HepG2 (cell line): ENCODE measurements at regions not wholly inside any gene's neighbourhood (a gene's known extent, or its start where the extent isn't known, plus 50 kb on each side); places are given as distances from the start of the nearest gene placed in this dataset.

ENCODE experiments used
- ASH2L ChIP-seq: fragments of 300-600, 200-600 bp; sonication (generic); IDR thresholded peaks from 2 replicates; pipeline ENCODE4 v1.7.0; 2017; ENCODE audit warnings: low read depth, mild to moderate bottlenecking, moderate library complexity, mixed read lengths, low read length; ENCODE audit not compliant: insufficient read length
- CHD2 ChIP-seq: IDR thresholded peaks from 2 replicates; pipeline ENCODE4 v1.6.1; 2011; ENCODE audit warnings: low read depth, low read length, improper control_type of control experiment
- GLI4 ChIP-seq: sonication (generic); formaldehyde crosslinking; IDR thresholded peaks from 2 replicates; pipeline ENCODE4 v1.5.1; 2020; ENCODE audit warnings: missing genetic modification reagents, mild to moderate bottlenecking, moderate library complexity, borderline replicate concordance
- HNF1A ChIP-seq, 2 experiments: sonication (generic) in 1 of 2; formaldehyde crosslinking in 1 of 2; IDR thresholded peaks; 2 replicates each; pipeline versions ENCODE4 v1.4.0 to v1.6.1; 2016 to 2020; ENCODE audit warnings: borderline replicate concordance in 1 of 2, low read depth in 1 of 2, mild to moderate bottlenecking in 1 of 2, missing genetic modification reagents in 1 of 2
- MEF2D ChIP-seq: sonication (generic); formaldehyde crosslinking; IDR thresholded peaks from 2 replicates; pipeline ENCODE4 v1.5.1; 2020; ENCODE audit warnings: mild to moderate bottlenecking, missing genetic modification reagents
- RBAK ChIP-seq: sonication (generic); formaldehyde crosslinking; IDR thresholded peaks from 2 replicates; pipeline ENCODE4 v1.5.1; 2020; ENCODE audit warnings: mild to moderate bottlenecking, missing genetic modification reagents
- SAP130 ChIP-seq: IDR thresholded peaks from 2 replicates; pipeline ENCODE4 v1.6.1; 2016; ENCODE audit warnings: low read depth
- TEAD2 ChIP-seq: sonication (generic); formaldehyde crosslinking; IDR thresholded peaks from 2 replicates; pipeline ENCODE4 v1.9.0; 2021; ENCODE audit warnings: missing genetic modification reagents
- ZNF260 ChIP-seq: sonication (generic); formaldehyde crosslinking; IDR thresholded peaks from 2 replicates; pipeline ENCODE4 v1.4.0; 2020; ENCODE audit warnings: missing genetic modification reagents, low read depth, mild to moderate bottlenecking, borderline replicate concordance
- ZNF263 ChIP-seq: sonication (generic); formaldehyde crosslinking; IDR thresholded peaks from 2 replicates; pipeline ENCODE4 v1.4.0; 2020; ENCODE audit warnings: missing genetic modification reagents
- ZNF614 ChIP-seq: IDR thresholded peaks from 2 replicates; pipeline ENCODE4 v1.6.1; 2018; ENCODE audit warnings: missing biosample characterization, missing genetic modification reagents, inconsistent platforms, borderline replicate concordance
- ZNF770 ChIP-seq: sonication (generic); formaldehyde crosslinking; IDR thresholded peaks from 2 replicates; pipeline ENCODE4 v1.5.0; 2020; ENCODE audit warnings: mild to moderate bottlenecking, missing genetic modification reagents
- TF ChIP-seq, protein P1 (sequence below): sonication (generic); formaldehyde crosslinking; IDR thresholded peaks from 2 replicates; pipeline ENCODE4 v1.5.0; 2020; ENCODE audit warnings: mild to moderate bottlenecking, missing genetic modification reagents
- TF ChIP-seq, protein P2 (sequence below): IDR thresholded peaks from 2 replicates; pipeline ENCODE4 v1.6.1; 2012; ENCODE audit warnings: inconsistent platforms
- TF ChIP-seq, protein P3 (sequence below): sonication (generic); formaldehyde crosslinking; IDR thresholded peaks from 2 replicates; pipeline ENCODE4 v1.4.0; 2020; ENCODE audit warnings: mild to moderate bottlenecking, missing genetic modification reagents

DNA sequence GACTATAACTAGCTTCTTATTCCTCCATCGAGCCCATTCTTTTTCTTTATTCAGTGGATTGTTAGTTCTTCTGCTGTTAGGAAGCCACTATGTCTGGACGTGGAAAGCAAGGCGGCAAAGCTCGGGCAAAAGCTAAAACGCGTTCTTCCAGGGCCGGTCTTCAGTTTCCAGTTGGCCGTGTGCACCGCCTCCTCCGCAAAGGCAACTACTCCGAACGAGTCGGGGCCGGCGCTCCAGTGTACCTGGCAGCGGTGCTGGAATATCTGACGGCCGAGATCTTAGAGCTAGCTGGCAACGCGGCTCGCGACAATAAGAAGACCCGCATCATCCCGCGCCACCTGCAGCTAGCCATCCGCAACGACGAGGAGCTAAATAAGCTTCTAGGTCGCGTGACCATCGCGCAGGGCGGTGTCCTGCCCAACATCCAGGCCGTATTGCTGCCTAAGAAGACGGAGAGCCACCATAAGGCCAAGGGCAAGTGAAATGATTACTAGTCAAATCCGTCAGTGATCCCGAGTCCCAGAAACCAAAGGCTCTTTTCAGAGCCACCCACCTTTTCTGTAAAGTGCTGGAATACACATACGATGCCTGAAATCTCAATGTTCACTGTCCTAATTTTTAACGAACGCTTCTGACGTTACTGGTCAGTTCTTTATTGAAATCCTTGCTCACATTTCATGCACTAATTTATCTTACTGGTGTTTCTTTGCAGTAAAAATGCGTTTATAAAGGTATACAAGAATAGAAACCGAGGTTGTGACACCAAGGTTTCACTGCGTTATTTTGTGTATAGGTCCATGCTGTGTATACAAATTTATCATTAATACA is 129.9 kb downstream of the HFE start (continued):
- TF ChIP-seq ZNF770 (CRISPR knock-in tag): no peak; the same call in 1 of the 2 replicates
- TF ChIP-seq, protein P1, sequence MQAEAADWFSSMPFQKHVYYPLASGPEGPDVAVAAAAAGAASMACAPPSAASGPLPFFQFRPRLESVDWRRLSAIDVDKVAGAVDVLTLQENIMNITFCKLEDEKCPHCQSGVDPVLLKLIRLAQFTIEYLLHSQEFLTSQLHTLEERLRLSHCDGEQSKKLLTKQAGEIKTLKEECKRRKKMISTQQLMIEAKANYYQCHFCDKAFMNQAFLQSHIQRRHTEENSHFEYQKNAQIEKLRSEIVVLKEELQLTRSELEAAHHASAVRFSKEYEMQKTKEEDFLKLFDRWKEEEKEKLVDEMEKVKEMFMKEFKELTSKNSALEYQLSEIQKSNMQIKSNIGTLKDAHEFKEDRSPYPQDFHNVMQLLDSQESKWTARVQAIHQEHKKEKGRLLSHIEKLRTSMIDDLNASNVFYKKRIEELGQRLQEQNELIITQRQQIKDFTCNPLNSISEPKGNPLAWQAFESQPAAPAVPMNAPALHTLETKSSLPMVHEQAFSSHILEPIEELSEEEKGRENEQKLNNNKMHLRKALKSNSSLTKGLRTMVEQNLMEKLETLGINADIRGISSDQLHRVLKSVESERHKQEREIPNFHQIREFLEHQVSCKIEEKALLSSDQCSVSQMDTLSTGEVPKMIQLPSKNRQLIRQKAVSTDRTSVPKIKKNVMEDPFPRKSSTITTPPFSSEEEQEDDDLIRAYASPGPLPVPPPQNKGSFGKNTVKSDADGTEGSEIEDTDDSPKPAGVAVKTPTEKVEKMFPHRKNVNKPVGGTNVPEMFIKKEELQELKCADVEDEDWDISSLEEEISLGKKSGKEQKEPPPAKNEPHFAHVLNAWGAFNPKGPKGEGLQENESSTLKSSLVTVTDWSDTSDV (CRISPR knock-in tag): peak; percentile 98
- TF ChIP-seq ZNF614: peak; percentile 52; the same call in 1 of the 2 replicates
- TF ChIP-seq SAP130 (CRISPR knock-in tag): peak; percentile 77
- no peak for TF ChIP-seq HNF1A (IDR thresholded peaks at IDR 0.05; ENCODE audit: low read depth)
- TF ChIP-seq HNF1A (CRISPR knock-in tag; IDR thresholded peaks at IDR 0.05; ENCODE audit: borderline replicate concordance): no peak
- TF ChIP-seq, protein P2, sequence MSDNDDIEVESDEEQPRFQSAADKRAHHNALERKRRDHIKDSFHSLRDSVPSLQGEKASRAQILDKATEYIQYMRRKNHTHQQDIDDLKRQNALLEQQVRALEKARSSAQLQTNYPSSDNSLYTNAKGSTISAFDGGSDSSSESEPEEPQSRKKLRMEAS: peak; percentile 53; the same call in 1 of the 2 replicates
- TF ChIP-seq MEF2D (CRISPR knock-in tag): peak; percentile 86
- TF ChIP-seq, protein P3, sequence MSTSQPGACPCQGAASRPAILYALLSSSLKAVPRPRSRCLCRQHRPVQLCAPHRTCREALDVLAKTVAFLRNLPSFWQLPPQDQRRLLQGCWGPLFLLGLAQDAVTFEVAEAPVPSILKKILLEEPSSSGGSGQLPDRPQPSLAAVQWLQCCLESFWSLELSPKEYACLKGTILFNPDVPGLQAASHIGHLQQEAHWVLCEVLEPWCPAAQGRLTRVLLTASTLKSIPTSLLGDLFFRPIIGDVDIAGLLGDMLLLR (CRISPR knock-in tag): peak; percentile 76; the same call in 1 of the 2 replicates
- TF ChIP-seq CHD2: peak; percentile 92
- TF ChIP-seq ZNF263 (CRISPR knock-in tag): no peak; the same call in 1 of the 2 replicates
- TF ChIP-seq GLI4 (CRISPR knock-in tag): 0 out of 2 replicates have a peak, but pooled peaks have one; percentile 47
- 0 out of 2 replicates have a peak, but pooled peaks have one; percentile 11 for TF ChIP-seq TEAD2 (CRISPR knock-in tag)
- TF ChIP-seq ASH2L: peak; percentile 94
- TF ChIP-seq RBAK: no peak
- no peak for TF ChIP-seq ZNF260
